AG09319 (cell line): ENCODE measurements at regions not wholly inside any gene's neighbourhood (a gene's known extent, or its start where the extent isn't known, plus 50 kb on each side); places are given as distances from the start of the nearest gene placed in this dataset.
"Not testable (repeated sequence)": the region's sequence is repeated elsewhere in the genome, so short reads cannot be mapped to it uniquely, and the experiment has no call there.

Source experiments
- DNase-seq: peaks from one replicate; pipeline ENCODE4 v3.0.0-alpha.2; 2010; ENCODE audit warnings: low read depth; ENCODE audit errors: extremely low read depth
- CTCF ChIP-seq: IDR thresholded peaks from 2 replicates; pipeline ENCODE4 v1.5.1; 2011; ENCODE audit warnings: low read depth, mild to moderate bottlenecking, inconsistent platforms, low read length, moderate library complexity

- no peak for DNase-seq
- no peak for TF ChIP-seq CTCF
Observed at GRCh38 chr6:115064680-115065079, 721.9 kb upstream of the HS3ST5 start.

- DNase-seq = no peak
- TF ChIP-seq CTCF = no peak
Observed at GRCh38 chr6:115060581-115060980, 717.8 kb upstream of the HS3ST5 start.

- DNase-seq = no peak
- no peak for TF ChIP-seq CTCF
Observed at GRCh38 chr6:115058414-115059211, 715.8 kb upstream of the HS3ST5 start.

- TF ChIP-seq CTCF = no peak
- DNase-seq = no peak
Observed at GRCh38 chr6:115055579-115055978, 712.8 kb upstream of the HS3ST5 start.

GRCh38 chr6:115054242-115054641, 711.4 kb upstream of the HS3ST5 start:
- DNase-seq = not testable (repeated sequence)

- TF ChIP-seq CTCF = no peak
- no peak for DNase-seq
Observed at GRCh38 chr6:115053169-115053860, 710.5 kb upstream of the HS3ST5 start.

GRCh38 chr6:115016593-115016992, 673.8 kb upstream of the HS3ST5 start:
- DNase-seq = no peak
- TF ChIP-seq CTCF = no peak
